Heart left ventricle (tissue), 13 donors: ENCODE measurements at regions not wholly inside any gene's neighbourhood (a gene's known extent, or its start where the extent isn't known, plus 50 kb on each side); places are given as distances from the start of the nearest gene placed in this dataset.

Experiments
- POLR2A ChIP-seq, 2 donors: fragments of 450-650 bp; IDR thresholded peaks; one replicate each; pipeline ENCODE4 v1.6.1; 2017; ENCODE audit warnings: antibody characterized with exemption in 2 of 2, mild to moderate bottlenecking in 2 of 2, moderate library complexity in 2 of 2
- TF ChIP-seq, protein P1 (sequence below), 12 donors: fragments of 200-600 bp; sonication (generic) in 4 of 12; IDR thresholded peaks; one replicate each; pipeline versions ENCODE4 v1.5.0 to v1.8.0; 2018 to 2022; ENCODE audit warnings: antibody characterized with exemption in 12 of 12, mild to moderate bottlenecking in 5 of 12
- donor health status: ischemic (EF 13 %, LVEDD 7.1; RV severe dilation, severe dysfunction).
- donor health status: DM: no; HTN: yes; CAD: no.
- donor health status: DM: no; HTN: no; CAD: no.
- donor health status: ischemic (EF 25% LVEDD 6.9; RV normal size, moderate dysfunction).
- donor health status: ischemic (EF 25% LVEDD 5.7; RV mildly dilated, moderate dysfunction).
- donor health status: ischemic (EF 35%, LVEDD 5.7; RV mildly dilated, moderate dysfunction).
- donor health status: nonischemic (EF 11% LVEDD 7.7; RV severe dilation, severe dysfunction).
- donor health status: DM: yes; HTN: yes; CAD: no.
- donor health status: PGD.
- donor health status: ischemic (EF 29% LVEDD 5.4; RV normal size, mild dysfunction).
- donor health status: nonischemic (EF 23%, LVEDD 6.1; RV moderate dilation, normal function).

DNA sequence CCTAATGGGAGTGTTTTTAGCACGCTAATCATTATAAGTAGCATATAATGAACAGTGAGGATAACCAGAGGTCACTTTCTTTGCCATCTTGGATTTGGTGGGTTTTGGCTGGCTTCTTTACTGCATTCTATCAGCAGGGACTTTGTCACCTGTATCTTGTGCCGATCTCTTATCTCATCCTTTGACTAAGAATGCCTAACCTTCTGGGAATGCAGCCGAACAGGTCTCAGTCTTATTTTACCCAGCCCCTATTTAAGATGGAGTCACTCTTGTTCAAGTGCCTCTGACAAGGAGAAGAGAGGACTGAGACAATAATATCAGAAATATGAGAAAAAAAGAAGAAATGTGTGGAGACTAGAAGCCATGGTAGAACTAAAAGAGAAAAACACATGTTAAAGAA is 276.4 kb downstream of the TMX3 start:
- TF ChIP-seq POLR2A (IDR thresholded peaks at IDR 0.05), result no peak
- TF ChIP-seq, protein P1, sequence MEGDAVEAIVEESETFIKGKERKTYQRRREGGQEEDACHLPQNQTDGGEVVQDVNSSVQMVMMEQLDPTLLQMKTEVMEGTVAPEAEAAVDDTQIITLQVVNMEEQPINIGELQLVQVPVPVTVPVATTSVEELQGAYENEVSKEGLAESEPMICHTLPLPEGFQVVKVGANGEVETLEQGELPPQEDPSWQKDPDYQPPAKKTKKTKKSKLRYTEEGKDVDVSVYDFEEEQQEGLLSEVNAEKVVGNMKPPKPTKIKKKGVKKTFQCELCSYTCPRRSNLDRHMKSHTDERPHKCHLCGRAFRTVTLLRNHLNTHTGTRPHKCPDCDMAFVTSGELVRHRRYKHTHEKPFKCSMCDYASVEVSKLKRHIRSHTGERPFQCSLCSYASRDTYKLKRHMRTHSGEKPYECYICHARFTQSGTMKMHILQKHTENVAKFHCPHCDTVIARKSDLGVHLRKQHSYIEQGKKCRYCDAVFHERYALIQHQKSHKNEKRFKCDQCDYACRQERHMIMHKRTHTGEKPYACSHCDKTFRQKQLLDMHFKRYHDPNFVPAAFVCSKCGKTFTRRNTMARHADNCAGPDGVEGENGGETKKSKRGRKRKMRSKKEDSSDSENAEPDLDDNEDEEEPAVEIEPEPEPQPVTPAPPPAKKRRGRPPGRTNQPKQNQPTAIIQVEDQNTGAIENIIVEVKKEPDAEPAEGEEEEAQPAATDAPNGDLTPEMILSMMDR (IDR thresholded peaks at IDR 0.05), result no peak
